ENCODE measurements at regions not wholly inside any gene's neighbourhood (a gene's known extent, or its start where the extent isn't known, plus 50 kb on each side); places are given as distances from the start of the nearest gene placed in this dataset.

DNA sequence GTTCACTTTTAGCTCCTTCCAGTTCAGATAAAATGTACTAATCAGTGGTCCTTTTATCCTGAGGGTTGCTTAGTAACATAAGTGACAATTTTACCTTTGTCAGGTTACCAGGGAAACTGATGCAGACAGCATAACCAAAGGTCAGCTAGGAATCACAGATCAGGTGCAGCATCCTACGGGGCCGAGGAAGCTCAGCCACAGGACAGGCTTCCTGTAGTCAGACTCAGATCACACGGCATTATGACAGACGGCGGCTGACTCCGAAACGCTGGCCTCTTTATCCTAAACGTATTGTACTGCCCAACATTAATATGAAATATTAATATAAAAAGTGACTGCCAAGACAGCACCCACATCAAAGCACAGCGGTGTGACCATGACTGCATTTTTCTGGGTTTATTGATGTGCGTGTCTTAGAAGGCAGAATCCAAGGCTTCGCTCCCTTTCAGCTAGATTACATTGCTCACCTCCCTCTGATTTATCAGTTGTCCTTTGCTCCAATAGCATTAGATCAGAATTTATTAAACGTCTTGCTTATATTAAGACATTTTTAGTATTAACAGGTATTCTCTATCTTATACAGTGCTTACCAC lies 444.5 kb downstream of the CMPK2 start:
- DNase-seq (ENCODE audit: low spot score): no peak

- DNase-seq (ENCODE audit: low spot score): no peak
Measured at GRCh38 chr2:6421888-6422287, 443.8 kb downstream of the CMPK2 start.

DNA sequence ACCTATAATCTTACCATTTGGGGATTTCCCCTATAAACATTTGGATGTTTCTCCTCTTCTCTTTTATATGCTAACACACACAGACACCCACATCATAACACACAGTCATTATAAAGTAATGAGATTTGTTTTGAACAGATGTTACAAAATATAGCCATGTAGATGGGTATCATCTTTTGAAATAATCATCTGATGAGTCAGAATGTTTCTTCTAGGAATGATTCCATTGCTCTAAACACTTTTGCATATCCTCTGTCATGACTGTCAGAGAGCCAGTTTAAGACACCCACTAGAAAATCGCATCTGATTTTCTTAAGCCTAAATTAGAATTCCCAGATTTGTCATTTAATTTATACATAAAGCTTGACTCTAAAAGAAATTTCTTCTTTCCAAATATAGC lies 442.6 kb downstream of the CMPK2 start:
- no peak for DNase-seq (ENCODE audit: low spot score)

- DNase-seq (ENCODE audit: low spot score): no peak
Measured at GRCh38 chr2:6423944-6424343, 441.8 kb downstream of the CMPK2 start.

GRCh38 chr2:6425032-6425431 lies 440.7 kb downstream of the CMPK2 start:
- no peak for DNase-seq (ENCODE audit: low spot score)

- DNase-seq (ENCODE audit: low spot score): no peak
Measured at GRCh38 chr2:6429210-6429986, 436.3 kb downstream of the CMPK2 start.

GRCh38 chr2:6434438-6434837 lies 431.3 kb downstream of the CMPK2 start:
- DNase-seq (ENCODE audit: low spot score): no peak

DNA sequence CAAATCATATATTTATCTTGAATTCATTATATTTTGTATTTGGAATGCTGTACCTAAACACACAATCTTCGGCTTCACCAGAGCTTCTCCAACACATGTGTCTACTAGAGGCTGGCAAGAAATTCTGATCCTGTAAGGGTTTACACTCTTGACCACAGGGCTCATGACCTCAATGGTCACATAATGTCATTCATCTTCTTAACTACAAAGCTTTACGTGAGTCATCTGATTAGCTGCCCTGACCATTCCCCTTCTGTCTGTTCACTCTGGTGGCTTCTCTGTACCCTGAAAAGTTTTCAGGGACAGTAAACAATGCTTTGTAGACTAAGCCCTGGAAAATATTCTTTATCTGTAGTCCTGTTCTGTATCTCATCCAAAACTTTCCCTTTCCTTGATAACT lies 423.9 kb downstream of the CMPK2 start:
- DNase-seq (ENCODE audit: low spot score): no peak

DNA sequence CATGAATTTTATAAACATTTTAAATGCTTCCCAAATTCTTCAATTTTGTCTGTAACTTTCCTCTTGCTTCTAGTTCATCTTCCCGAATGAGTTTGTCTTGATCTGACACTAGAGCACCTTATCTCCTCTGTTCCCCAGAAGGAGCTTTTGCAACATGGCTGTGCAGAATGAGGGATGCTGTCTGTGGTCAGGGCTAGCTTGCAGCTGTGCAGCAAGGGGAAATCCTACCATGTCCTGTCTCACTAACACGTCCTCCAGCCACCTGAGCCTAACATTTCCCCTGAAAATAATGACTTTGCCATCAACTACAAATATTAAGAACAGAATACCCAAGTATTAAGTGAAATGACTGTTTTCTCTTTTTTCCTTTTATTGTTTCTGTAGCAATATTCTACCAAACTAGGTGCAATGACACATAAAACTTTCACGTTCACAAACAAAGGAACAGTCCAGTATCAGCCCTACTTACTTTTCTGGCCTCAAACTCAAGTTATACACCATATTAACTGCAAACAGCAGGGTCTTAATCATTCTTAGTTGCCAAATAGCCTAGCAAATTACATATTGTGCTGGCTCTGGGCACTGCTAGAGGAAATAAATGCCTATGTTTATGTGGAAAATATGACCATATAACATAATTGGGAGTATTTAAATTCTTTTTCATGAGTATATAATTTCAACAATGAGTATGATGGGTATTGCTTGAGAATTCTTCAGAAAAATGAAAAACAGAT lies 423.3 kb downstream of the CMPK2 start:
- DNase-seq (ENCODE audit: low spot score): no peak

GRCh38 chr2:6443061-6443823 lies 422.5 kb downstream of the CMPK2 start:
- DNase-seq (ENCODE audit: low spot score): no peak

DNA sequence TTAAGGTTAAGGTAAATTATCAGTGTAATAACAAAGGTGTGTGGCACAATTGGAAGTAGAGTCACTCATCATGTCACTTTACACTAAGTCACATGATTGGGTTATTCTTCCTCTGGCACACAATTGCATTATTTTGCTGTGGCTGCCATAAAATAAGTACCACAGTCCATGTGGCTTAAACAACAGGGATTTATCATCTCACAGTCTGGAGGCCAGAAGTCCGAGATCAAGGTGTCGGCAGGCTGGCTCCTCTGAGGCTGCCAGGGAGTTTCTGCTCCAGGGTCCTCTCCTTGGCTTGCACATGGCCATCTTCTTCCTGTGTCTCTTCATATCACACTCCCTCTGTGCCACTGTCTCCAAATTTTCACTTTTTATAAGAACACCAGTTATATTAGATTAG lies 421.2 kb downstream of the CMPK2 start:
- no peak for DNase-seq (ENCODE audit: low spot score)

GRCh38 chr2:6445156-6445555 lies 420.6 kb downstream of the CMPK2 start:
- no peak for DNase-seq (ENCODE audit: low spot score)

- no peak for DNase-seq (ENCODE audit: low spot score)
Measured at GRCh38 chr2:6446938-6447608, 418.6 kb downstream of the CMPK2 start.

- DNase-seq (ENCODE audit: low spot score): no peak
Measured at GRCh38 chr2:6448893-6449292, 416.8 kb downstream of the CMPK2 start.

DNA sequence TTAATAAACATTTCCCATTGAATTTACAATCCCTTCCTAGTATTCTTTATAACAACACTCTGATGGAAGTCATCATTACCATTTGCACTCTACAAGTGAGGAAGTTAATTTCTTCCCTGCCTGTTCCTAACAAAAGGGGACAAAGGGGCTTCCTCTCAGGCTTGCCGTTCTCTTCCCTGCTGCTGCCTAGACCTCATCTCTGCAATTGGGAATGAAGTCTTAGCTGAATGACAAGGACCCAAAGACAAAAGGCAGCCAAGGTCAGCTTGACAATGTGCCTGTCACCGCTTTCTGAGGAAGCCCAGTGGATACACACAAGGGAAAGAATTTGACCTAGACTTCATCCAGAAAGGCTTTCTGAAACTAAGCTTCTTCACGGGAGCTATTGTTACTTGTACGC lies 416.4 kb downstream of the CMPK2 start:
- no peak for DNase-seq (ENCODE audit: low spot score)

DNA sequence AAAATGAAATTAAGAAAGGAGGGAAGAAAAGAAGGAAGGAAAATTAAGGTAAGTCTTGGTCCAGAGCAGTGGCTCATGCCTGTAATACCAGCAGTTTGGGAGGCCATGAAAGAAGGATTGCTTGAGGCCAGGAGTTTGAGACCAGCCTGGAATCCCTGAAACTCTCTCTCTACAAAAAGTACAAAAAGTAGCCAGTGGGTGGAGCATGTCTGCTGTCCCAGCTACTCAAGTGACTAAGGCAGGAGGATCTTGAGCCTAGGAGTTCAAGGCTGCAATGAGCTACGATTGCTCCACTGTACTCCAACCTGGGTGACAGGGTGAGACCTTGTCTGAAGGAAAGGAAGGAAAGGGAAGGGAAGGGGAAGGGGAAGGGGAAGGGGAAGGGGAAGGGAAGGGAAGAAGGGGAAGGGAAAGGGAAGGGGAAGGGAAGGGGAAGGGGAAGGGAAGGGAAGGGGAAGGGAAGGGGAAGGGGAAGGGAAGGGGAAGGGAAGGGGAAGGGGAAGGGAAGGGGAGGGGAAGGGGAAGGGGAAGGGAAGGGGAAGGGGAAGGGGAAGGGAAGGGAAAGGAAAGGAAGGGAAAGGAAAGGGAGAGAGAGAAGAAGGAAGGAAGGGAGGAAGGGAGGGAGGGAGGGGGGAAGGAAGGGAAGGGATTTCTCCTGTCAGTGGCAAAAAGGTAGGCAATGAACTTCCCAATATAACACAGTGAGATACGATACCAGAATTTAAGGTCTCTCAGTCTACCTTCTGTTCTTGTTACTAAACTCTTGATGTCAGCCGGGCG lies 412.8 kb downstream of the CMPK2 start:
- no peak for DNase-seq (ENCODE audit: low spot score)

GRCh38 chr2:6454286-6454990 lies 411.3 kb downstream of the CMPK2 start:
- DNase-seq (ENCODE audit: low spot score): no peak

- no peak for DNase-seq (ENCODE audit: low spot score)
Measured at GRCh38 chr2:6459138-6459537, 406.6 kb downstream of the CMPK2 start.

DNA sequence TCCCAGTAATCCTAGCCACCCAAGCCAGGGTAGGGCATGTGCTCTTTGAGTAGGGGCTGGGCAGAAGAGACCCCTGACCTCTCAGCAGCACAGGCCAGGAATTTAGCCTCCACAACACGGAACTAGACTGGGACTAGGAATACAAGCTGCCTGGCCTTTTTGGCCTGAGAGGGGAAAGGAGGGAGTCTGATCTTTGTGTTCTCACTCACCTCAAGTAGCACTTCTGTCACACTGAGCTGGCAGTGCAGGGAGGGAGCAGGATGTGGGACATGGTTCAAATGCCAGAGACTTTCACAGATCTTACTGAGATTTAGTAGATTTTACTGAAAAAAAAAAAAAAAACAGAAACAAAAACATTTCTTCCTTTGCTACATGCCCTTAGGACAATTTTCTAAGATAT lies 395.2 kb downstream of the CMPK2 start:
- no peak for DNase-seq (ENCODE audit: low spot score)

DNA sequence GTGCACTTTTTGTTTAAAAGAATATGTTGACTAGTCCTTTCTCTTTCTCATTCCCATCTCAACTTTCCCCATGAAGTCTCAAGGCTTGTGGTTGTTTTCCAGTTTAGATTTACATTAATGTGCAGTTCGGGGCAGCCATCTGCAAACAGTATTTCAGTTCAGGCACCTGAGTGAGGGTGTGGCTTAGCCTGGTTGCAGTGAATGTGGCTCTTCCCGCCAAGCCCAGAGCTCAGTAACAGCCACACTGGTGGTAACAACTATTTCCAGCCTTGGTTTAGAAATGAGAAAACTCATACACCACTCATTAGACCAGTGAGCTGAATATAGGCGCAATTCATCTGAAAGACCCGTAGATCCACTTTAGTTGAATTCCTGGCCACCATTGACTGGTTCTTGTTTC lies 394.3 kb downstream of the CMPK2 start:
- no peak for DNase-seq (ENCODE audit: low spot score)

All from ecto neural progenitor cell (in vitro differentiated cells).